OCI-LY1 (cell line): ENCODE measurements at regions not wholly inside any gene's neighbourhood (a gene's known extent, or its start where the extent isn't known, plus 50 kb on each side); places are given as distances from the start of the nearest gene placed in this dataset.

ENCODE experiments used
- CTCF ChIP-seq: fragments of 200-600 bp; sonication (generic), shearing (Covaris generic); IDR thresholded peaks from 2 replicates; pipeline ENCODE4 v1.5.1; 2017; ENCODE audit warnings: mild to moderate bottlenecking, antibody characterized with exemption, low read length, moderate library complexity, mixed read lengths
- EZH2 ChIP-seq: fragments of 200-600 bp; sonication (generic), shearing (Covaris generic); IDR thresholded peaks from 2 replicates; pipeline ENCODE4 v1.8.0; 2017; ENCODE audit warnings: borderline replicate concordance, mixed run types, mild to moderate bottlenecking, antibody characterized with exemption, low read length, moderate library complexity, mixed read lengths

GRCh38 chr4:13694256-13694655 lies 66.7 kb upstream of the BOD1L1 start:
- TF ChIP-seq CTCF: no peak
- no peak for TF ChIP-seq EZH2
